Smooth muscle cell (in vitro differentiated cells): ENCODE measurements at regions not wholly inside any gene's neighbourhood (a gene's known extent, or its start where the extent isn't known, plus 50 kb on each side); places are given as distances from the start of the nearest gene placed in this dataset.

Source experiments
- DNase-seq: peaks from one replicate; lab custom pipeline; 2025; ENCODE audit not compliant: unreplicated experiment; lab: John Stamatoyannopoulos, UW
- H2AFZ ChIP-seq: fragments of 200-600 bp; sonication (generic); 2 replicates; pipeline ENCODE4 v1.6.0; 2016; ENCODE audit warnings: antibody characterized with exemption, low read depth, mild to moderate bottlenecking
- H3F3A ChIP-seq: fragments of 200-600 bp; sonication (generic); 2 replicates; pipeline ENCODE4 v1.6.0; 2017; ENCODE audit warnings: antibody characterized with exemption, low read depth
- H3K27ac ChIP-seq: fragments of 200-600 bp; sonication (generic); 2 replicates; pipeline ENCODE4 v1.5.1; 2016; ENCODE audit warnings: low read depth, mild to moderate bottlenecking
- H3K27me3 ChIP-seq: fragments of 200-600 bp; sonication (generic); 2 replicates; pipeline ENCODE4 v1.6.1; 2016; ENCODE audit warnings: low read depth, mild to moderate bottlenecking
- H3K36me3 ChIP-seq: fragments of 200-600 bp; sonication (generic); 2 replicates; pipeline ENCODE4 v1.5.1; 2016; ENCODE audit warnings: low read depth
- H3K4me1 ChIP-seq: fragments of 200-600 bp; sonication (generic); 2 replicates; pipeline ENCODE4 v1.5.1; 2016; ENCODE audit warnings: low read depth
- H3K4me2 ChIP-seq: fragments of 200-600 bp; sonication (generic); 2 replicates; pipeline ENCODE4 v1.6.0; 2016; ENCODE audit warnings: mild to moderate bottlenecking
- H3K4me3 ChIP-seq: fragments of 200-600 bp; sonication (generic); 2 replicates; pipeline ENCODE4 v1.5.1; 2016; ENCODE audit warnings: mild to moderate bottlenecking
- H3K79me2 ChIP-seq: fragments of 200-600 bp; sonication (generic); 2 replicates; pipeline ENCODE4 v1.6.0; 2016; ENCODE audit warnings: low read depth, mild to moderate bottlenecking
- H3K9ac ChIP-seq: fragments of 200-600 bp; sonication (generic); 2 replicates; pipeline ENCODE4 v1.6.0; 2016; ENCODE audit warnings: low read depth
- H3K9me3 ChIP-seq: fragments of 200-600 bp; sonication (generic); replicated peaks from 2 replicates; pipeline ENCODE4 v1.5.1; 2016; ENCODE audit warnings: low read depth
- H4K20me1 ChIP-seq: fragments of 200-600 bp; sonication (generic); 2 replicates; pipeline ENCODE4 v1.6.0; 2016; ENCODE audit warnings: low read depth
- CTCF ChIP-seq: fragments of 200-600 bp; sonication (generic); IDR thresholded peaks from 2 replicates; pipeline ENCODE4 v1.5.1; 2017; ENCODE audit warnings: borderline replicate concordance, mild to moderate bottlenecking, antibody characterized with exemption; ENCODE audit not compliant: insufficient read depth, poor library complexity, severe bottlenecking
- WGBS: methylation state at CpG from one replicate; pipeline ENCODE4 v1.1.7; 2016; ENCODE audit warnings: low lambda C conversion rate; 5-methylcytosine and 5-hydroxymethylcytosine counted together

GRCh38 chr6:164690702-164691500 lies 618.5 kb downstream of the C6orf118 start:
- Histone ChIP-seq H4K20me1 (no peaks in the 10 kb centered on the region), H3K79me2 (no peaks in the 10 kb centered on the region), H3K27ac (no peak overlapping the region), H2AFZ (no peak overlapping the region), H3K27me3 (no peaks in the 10 kb centered on the region), H3K36me3 (no peaks in the 10 kb centered on the region), H3K9me3 (no peaks in the 10 kb centered on the region), H3K4me1 (peaks cover 22% of the 10 kb centered on the region), H3K4me2 (no peak overlapping the region), H3K9ac (no peak overlapping the region), H3F3A (no peaks in the 10 kb centered on the region), H3K4me3 (no peak overlapping the region)
- TF ChIP-seq CTCF: no peak
- WGBS: 77% methylated on average over 6 of the region's 6 CpGs
- no peak for DNase-seq

GRCh38 chr6:164690241-164690640 lies 619.2 kb downstream of the C6orf118 start:
- 92% methylated on average over 5 of the region's 5 CpGs for WGBS
- no peak for TF ChIP-seq CTCF
- Histone ChIP-seq H3K36me3 (no peaks in the 10 kb centered on the region), H3K9ac (no peak overlapping the region), H4K20me1 (no peaks in the 10 kb centered on the region), H3K79me2 (no peaks in the 10 kb centered on the region), H3K9me3 (no peaks in the 10 kb centered on the region), H3F3A (no peaks in the 10 kb centered on the region), H3K4me1 (peaks cover 22% of the 10 kb centered on the region), H3K27me3 (no peaks in the 10 kb centered on the region), H3K4me2 (no peak overlapping the region), H3K4me3 (no peak overlapping the region), H2AFZ (no peak overlapping the region), H3K27ac (no peak overlapping the region)
- no peak for DNase-seq

- Histone ChIP-seq H3K27ac (no peak overlapping the region), H3K4me1 (no peaks in the 10 kb centered on the region), H3K79me2 (no peaks in the 10 kb centered on the region), H3K4me2 (no peak overlapping the region), H3K4me3 (no peak overlapping the region), H3K36me3 (no peaks in the 10 kb centered on the region), H2AFZ (no peak overlapping the region), H3K9ac (no peak overlapping the region), H3K9me3 (no peaks in the 10 kb centered on the region), H3F3A (no peaks in the 10 kb centered on the region), H4K20me1 (no peaks in the 10 kb centered on the region), H3K27me3 (no peaks in the 10 kb centered on the region)
- 33% methylated on average over 6 of the region's 6 CpGs for WGBS
- TF ChIP-seq CTCF: no peak
- DNase-seq: no peak
These were observed 644.1 kb downstream of the C6orf118 start for GRCh38 chr6:164665328-164665727.

DNA sequence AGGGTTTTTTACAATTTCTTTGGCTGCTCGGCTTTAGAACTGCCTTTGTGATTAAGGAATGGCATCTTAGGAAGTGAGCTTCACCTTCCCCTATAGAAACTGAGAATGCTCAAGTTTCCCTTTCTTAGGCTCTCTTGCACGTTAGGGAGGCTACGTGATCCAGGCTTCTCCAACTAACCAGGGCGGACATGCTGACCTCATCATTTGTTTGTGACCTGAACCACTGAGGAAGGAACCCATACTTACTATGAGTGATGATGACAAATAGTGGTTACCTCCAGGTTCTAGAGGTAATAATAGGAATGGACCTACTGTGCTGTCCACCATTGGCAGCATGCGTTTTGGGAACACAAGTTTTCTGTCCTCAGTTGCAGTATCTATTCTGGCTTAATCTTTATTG lies 645.8 kb downstream of the C6orf118 start:
- no peak overlapping the region for H3K4me3 ChIP-seq
- H3K9me3 ChIP-seq: no peaks in the 10 kb centered on the region
- no peak overlapping the region for H3K4me2 ChIP-seq
- H3K4me1 ChIP-seq: no peaks in the 10 kb centered on the region
- no peak overlapping the region for H3K9ac ChIP-seq
- H3K36me3 ChIP-seq: no peaks in the 10 kb centered on the region
- no peak overlapping the region for H2AFZ ChIP-seq
- H3K27ac ChIP-seq: no peak overlapping the region
- no peaks in the 10 kb centered on the region for H3F3A ChIP-seq
- no peak for DNase-seq
- no peaks in the 10 kb centered on the region for H4K20me1 ChIP-seq
- H3K79me2 ChIP-seq: no peaks in the 10 kb centered on the region
- no peaks in the 10 kb centered on the region for H3K27me3 ChIP-seq
- TF ChIP-seq CTCF: no peak
- 90% methylated on average over 5 of the region's 5 CpGs for WGBS
